NCI-H1092 treated with DMSO at 0.1 percent for 48 hours (cell line): ENCODE measurements at regions not wholly inside any gene's neighbourhood (a gene's known extent, or its start where the extent isn't known, plus 50 kb on each side); places are given as distances from the start of the nearest gene placed in this dataset.

Experiments used
- DNase-seq: peaks from one replicate; lab custom pipeline; 2025; lab: John Stamatoyannopoulos, UW

GRCh38 chr2:75278821-75279379, 79.6 kb upstream of the TACR1 start:
- no peak for DNase-seq

DNA sequence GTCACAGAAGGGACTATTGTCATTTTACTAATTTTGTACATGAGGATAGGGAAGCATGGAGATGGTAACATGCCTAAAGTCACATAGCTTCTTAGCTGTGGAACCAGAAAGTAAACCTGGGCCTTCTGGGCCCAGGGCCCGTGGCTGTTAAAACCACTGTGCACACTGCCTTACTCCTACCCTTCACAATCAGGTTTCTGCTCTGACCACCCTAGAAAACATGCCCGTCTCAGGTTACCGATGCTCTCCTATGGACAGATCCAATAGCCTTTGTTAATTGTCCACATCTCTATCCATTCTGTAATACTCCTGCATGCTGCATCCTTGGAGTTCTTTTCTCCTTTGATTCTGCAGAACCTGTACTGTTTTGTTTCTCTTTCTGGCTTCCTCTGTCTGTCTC, 79.0 kb upstream of the TACR1 start:
- DNase-seq: no peak

DNA sequence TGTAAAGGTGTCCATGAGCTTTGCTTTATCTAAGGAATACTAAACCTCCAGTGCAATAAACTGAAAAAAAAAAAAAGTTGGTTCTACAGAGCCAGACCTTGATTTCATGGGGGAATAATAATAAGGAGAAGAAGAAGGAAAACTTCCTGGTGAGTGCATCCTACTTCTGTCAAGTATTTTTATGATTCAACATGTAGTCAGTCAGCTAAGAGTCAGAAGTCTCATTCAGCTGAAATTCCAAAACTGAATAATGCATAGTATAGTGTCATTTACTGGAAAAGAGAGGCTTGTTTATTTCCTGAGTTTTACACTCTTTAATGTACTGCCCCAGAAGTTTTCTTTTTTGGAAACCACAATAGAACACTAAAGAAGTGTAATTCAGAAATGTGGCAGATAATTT, 77.8 kb upstream of the TACR1 start:
- DNase-seq: no peak

- DNase-seq: no peak
Observed at GRCh38 chr2:75276093-75277029, 77.0 kb upstream of the TACR1 start.

DNA sequence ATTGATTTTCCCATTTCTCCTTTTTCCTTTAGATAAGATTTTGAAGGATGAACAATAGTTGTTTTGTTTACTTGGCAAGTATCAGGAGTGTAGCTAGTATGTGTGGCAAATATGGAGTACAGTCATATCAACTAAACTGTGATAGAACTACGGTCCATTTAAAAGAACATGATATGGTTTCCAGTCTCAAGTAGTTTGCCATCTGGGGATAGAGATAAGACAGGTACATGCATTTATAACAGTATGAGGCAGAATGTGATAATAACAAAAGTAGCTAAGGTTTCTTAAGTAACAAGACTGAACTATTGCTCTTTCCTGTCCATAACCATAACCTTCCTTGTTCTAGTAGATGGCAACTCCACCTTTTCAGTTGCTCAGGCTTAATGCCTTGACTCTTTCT, 75.6 kb upstream of the TACR1 start:
- no peak for DNase-seq

DNA sequence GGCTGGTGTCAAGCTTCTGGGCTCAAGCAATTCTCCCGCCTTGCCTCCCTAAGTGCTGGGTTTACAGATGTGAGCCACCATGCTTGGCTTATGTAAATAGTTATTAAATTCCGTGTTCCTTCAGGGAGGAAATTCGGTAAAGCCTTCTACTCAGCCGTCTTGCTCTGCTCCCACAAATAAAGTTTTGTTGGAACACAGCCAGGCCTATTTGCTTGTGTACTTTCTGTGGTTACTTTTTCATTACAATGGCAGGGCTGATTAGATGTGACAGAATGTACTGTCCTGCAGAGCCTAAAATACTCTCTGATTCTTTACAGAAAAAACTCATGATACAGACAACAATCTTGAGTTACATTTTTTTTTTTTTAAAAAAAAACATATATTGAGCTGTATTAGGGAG, 68.8 kb upstream of the TACR1 start:
- DNase-seq: no peak

DNA sequence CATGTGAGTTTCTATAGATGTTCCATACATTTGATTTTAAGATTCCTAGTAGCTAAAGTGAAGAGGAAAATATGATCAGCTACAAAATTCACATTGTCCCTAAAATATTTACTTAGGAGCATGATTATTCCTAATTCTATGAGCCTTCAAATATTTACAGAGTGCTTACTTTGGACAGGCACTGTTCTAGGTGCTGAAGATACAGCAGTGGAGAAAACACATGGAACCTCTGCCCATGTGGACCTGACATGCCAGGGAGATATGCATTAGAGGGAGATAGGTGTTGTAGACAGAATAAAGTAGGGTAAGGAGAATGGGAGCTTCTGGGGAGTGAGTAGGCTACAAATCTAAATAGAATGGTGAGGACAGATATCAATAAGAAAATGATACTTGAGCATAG, 62.6 kb upstream of the TACR1 start:
- DNase-seq: no peak

DNA sequence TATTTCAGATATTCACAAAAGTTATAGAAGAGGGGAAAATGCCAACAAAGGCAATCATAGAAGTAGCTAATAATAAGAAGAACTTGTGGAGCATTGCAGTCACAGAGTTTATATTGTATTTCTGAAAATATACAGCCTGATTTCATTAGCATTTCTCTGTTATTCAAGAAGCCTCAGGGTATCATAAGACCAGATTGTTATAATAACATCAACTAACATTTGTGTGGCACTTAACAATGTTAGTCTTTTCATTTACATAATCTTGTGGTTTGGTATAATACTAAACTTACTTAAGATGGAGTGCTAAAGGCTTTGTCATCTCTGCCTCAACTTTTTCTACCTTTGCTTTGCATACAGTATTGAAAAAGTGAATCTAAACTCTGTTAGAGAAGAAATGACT, 61.6 kb upstream of the TACR1 start:
- no peak for DNase-seq

DNA sequence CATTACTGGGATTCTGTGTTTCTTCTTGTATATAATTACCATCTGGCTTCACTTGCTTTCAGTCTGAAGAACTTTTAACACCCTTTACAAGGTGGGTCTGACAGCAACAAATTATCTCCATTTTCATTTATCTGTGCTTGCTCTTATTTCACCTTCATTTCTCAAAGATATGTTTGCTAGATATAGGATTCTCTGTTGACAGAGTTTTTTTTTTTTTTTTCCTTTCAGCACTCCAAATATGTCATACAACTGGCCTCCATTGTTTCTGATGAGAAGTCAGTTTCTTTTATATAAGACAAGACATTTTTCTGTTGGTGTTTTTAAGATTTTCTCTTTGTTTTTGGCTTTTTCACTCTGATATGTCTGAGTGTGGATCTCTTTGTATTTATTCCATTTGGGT, 59.3 kb upstream of the TACR1 start:
- no peak for DNase-seq

DNA sequence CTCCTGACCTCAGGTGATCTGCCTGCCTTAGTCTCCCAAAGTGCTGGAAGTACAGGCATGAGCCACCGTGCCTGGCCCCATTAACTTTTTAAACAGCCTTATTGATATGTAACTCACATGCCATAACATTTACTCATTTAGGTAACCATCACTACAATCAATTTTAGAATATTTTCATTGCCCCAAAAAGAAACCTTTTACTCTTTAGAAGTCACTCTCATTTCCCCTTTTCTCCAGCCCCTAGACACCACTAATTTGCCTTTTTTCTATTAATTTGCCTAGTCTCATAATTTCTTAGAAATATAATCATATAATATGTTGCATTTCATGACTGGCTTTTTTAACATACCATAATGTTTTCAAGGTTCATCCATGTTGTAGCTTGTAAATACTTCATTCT, 57.2 kb upstream of the TACR1 start:
- no peak for DNase-seq

DNA sequence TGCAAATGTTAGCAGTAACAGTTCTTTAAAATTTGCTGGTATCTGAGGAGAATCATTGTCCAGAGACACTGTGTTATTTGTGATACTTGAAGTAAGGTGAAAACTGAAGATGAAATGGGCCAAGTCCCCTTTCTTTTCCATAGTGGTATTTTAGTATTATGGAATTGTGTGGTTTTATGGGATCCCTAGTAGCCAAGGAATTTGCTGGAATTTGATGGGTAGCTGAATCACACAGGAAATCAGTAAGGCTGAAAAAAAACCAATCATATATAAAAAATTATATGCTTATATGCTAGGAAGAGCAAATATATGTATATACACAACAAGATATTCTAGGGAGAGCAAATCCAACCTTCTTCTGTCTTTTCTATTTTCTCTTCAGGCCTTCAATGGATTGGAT, 54.2 kb upstream of the TACR1 start:
- DNase-seq: no peak

- DNase-seq: no peak
Observed at GRCh38 chr2:75251896-75252295, 52.6 kb upstream of the TACR1 start.
